Gastroesophageal sphincter (tissue), 3 donors: ENCODE measurements at regions not wholly inside any gene's neighbourhood (a gene's known extent, or its start where the extent isn't known, plus 50 kb on each side); places are given as distances from the start of the nearest gene placed in this dataset.

ENCODE experiments used
- POLR2A ChIP-seq, 2 donors: fragments of 450-650 bp; IDR thresholded peaks; one replicate each; pipeline ENCODE4 v1.6.1; 2017; ENCODE audit warnings: antibody characterized with exemption in 2 of 2, mild to moderate bottlenecking in 2 of 2, moderate library complexity in 1 of 2
- POLR2AphosphoS5 ChIP-seq: sonication (generic); formaldehyde crosslinking; IDR thresholded peaks from one replicate; pipeline ENCODE4 v1.6.1; 2017; ENCODE audit warnings: antibody characterized with exemption
- TF ChIP-seq, protein P1 (sequence below), 4 experiments: fragments of 200-600 bp in 2 of 4; fragments of 450-650 bp in 2 of 4; sonication (generic) in 1 of 4; IDR thresholded peaks; one replicate each; pipeline ENCODE4 v1.5.1; 2017 to 2019; ENCODE audit warnings: antibody characterized with exemption in 4 of 4, mild to moderate bottlenecking in 2 of 4, moderate library complexity in 2 of 4

DNA sequence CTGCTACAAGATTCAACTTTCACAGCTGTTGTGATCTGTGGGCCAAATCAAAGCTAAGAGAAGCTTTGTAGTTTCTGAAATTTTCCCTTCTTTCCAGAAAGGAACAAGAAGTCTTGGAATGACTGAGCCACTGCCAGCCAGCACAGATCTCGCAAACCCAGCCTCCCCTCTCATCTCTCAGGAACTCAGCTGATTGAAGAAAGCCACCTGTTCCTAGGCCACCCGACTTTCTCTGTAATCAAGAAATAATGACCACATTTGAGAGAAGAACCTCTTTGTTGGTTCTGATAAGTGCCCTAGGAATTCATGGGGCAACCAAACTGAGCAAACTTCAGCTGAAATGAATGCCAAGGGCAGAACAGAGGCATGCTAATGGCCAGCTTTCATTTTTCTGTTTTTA, 61.7 kb downstream of the HDGFL1 start:
- TF ChIP-seq POLR2AphosphoS5: no peak
- TF ChIP-seq, protein P1, sequence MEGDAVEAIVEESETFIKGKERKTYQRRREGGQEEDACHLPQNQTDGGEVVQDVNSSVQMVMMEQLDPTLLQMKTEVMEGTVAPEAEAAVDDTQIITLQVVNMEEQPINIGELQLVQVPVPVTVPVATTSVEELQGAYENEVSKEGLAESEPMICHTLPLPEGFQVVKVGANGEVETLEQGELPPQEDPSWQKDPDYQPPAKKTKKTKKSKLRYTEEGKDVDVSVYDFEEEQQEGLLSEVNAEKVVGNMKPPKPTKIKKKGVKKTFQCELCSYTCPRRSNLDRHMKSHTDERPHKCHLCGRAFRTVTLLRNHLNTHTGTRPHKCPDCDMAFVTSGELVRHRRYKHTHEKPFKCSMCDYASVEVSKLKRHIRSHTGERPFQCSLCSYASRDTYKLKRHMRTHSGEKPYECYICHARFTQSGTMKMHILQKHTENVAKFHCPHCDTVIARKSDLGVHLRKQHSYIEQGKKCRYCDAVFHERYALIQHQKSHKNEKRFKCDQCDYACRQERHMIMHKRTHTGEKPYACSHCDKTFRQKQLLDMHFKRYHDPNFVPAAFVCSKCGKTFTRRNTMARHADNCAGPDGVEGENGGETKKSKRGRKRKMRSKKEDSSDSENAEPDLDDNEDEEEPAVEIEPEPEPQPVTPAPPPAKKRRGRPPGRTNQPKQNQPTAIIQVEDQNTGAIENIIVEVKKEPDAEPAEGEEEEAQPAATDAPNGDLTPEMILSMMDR (IDR thresholded peaks at IDR 0.05): no peak
- TF ChIP-seq POLR2A (IDR thresholded peaks at IDR 0.05): no peak
